Mammary epithelial cell (primary cell): ENCODE measurements at regions not wholly inside any gene's neighbourhood (a gene's known extent, or its start where the extent isn't known, plus 50 kb on each side); places are given as distances from the start of the nearest gene placed in this dataset.

ENCODE experiments used
- CTCF ChIP-seq, 2 donors: IDR thresholded peaks in 1 of 2; conservative IDR thresholded peaks in 1 of 2; 2 replicates each; pipeline ENCODE4 v1.5.1; 2011 to 2012; ENCODE audit warnings: inconsistent platforms in 2 of 2, low read length in 2 of 2, mild to moderate bottlenecking in 2 of 2, control low read depth in 1 of 2, low read depth in 1 of 2; ENCODE audit not compliant: insufficient read depth in 1 of 2; ENCODE audit errors: extremely low read depth in 1 of 2
- EZH2 ChIP-seq: IDR thresholded peaks from 2 replicates; pipeline ENCODE4 v1.6.1; 2012; ENCODE audit warnings: low read length, inconsistent platforms, borderline replicate concordance

GRCh38 chr3:182740710-182741109, 52.6 kb upstream of the ATP11B start:
- TF ChIP-seq CTCF (conservative IDR thresholded peaks at IDR 0.05 in 1 of 2, IDR thresholded peaks at IDR 0.05 in 1 of 2; ENCODE audit: extremely low read depth in 1 of 2, insufficient read depth in 1 of 2, low read depth in 1 of 2, low read length in 2 of 2), result peak in 1 of 2 donors; percentile 8
- no peak for TF ChIP-seq EZH2
